Right renal cortex interstitium (tissue), 3 donors: ENCODE measurements at regions not wholly inside any gene's neighbourhood (a gene's known extent, or its start where the extent isn't known, plus 50 kb on each side); places are given as distances from the start of the nearest gene placed in this dataset.
A peak's percentile ranks its signal among the peaks of the same experiment; 100 is the strongest.

Source experiments
- DNase-seq, 3 donors: peaks; one replicate each; pipeline ENCODE4 v3.0.0-alpha.2; 2013; ENCODE audit warnings: low read depth in 3 of 3, low spot score in 2 of 3

DNA sequence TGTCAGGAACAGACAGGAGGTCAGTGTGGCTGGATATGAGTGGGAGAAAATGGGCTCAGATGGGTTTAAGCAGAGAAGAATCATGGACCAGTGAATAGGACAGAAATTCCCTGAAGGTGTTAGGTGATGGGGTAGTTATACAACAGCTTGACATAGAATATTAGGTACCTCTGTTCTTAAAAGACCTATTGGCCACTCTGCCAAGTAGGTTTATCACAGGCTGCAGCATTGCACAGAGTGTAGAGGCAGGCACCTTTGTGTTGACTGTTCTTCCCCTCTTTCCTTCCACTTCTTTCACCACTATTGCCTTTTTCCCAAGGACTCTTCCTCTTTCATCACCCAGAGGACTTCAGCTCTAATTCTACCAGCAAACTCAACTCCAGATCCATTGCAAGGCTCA lies 274.4 kb downstream of the CDCA7 start:
- DNase-seq = no peak

DNA sequence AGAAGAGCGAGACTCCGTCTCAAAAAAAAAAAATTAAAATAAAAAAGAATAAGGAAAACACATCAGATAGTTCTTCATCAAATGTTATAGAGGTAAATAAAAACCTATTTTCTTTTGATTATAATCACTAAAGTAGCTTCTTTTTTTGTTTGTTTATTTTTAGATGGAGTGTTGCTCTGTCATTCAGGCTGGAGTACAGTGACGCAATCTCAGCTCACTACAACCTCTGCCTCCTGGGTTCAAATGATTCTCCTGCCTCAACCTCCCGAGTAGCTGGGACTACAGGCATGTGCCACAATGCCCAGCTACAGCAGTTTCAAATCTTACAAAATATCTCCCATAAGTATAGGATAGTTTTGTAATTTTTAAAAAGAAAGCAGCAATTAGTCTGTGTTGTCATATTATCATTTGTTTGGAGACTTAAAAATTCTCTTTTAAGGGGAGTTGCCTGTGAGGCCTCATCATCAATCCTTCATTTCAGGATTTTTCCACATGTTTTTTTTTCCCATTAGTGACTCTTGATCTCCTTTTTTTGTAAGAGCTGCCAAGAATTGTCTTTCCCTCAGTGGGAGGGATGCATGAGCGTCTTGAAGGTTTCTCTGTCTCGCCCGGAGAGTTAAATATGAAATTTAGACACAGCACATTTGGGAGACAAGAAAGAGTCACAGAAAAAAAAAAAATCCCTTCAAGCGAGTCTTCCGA lies 275.9 kb downstream of the CDCA7 start:
- DNase-seq = no peak

DNA sequence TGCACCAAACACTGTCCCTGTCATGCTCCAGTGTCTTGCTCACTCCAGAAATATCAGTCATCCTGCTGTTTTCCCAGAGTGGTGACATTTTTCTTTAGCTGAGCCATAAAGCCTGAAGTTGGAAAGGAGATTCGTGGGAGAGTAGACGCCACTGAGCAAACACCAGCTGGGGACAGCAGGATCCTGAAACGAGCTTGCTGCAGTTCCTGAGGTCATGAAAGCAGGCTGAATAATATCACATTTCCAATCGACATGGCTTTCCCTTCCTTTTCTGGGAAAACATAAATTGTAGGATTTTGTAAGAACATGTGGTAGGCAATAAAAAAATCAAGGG lies 276.4 kb downstream of the CDCA7 start:
- peak; percentile 70 to 76 (median 74) for DNase-seq

DNA sequence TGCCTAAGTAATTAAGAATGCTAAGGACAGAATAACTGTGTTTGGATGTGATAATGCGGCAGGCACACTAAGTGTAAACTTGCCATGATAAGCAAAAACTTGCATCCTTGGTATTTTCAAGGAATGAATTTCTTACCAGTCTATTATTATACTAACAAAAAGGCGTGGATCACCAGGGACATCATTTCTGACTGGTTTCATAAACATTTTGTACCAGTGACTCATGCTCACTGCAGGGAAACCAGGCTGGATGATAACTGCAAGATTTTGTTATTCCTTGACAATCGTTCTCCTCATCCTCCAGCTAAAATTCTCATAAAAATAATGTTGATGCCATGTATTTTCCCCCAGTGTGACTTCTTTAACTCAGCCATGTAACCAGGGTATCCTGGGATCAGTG lies 289.5 kb downstream of the CDCA7 start:
- no peak for DNase-seq

DNA sequence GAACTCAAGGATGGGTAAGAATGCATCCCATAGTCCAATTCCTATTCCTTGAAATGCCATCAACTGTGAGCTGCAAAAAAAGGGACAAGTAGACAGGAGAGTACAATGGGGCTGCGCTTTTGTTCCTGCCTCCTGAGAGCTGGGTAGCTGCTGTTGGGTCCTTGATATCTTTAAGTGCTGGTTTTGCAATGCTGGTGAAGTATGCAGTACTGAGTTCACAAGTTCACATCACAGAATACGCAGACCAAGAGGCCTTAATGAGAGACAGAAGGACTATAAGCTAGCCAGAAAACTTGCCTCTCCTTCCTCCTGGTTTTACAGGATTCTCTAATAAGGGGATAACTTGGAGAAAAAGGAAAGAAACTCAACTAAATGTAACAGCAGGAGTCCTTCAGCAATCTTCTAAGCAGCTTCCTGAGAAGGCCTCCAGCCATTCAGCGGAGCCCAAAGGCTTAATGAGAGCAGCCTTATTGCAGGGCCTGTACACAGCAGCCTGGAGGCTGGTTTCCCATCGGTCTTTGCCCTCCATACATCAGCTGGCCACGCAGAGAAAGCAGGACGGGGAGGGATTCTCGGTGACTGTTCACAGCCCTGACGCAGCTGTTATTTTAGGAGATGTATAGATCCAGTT lies 293.1 kb downstream of the CDCA7 start:
- DNase-seq = no peak

DNA sequence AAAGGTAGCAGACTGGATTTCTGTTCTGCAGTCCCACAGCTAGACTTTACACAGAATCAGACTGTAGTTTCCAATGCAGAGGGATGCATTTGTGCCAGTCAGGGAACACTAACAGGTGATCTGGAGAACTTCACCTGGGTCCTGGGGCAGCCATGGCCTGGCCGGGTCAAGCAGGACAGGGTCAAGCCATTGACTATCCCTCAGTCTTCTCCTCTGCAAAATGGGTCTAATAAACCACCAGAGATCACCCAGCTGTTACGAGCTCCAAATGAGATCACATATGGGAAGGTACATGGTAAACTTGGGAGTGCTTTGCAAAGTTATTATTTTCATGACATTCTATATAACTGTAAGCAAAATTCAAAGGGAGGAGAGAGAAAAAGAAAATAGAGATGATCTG lies 294.1 kb downstream of the CDCA7 start:
- DNase-seq = no peak

DNA sequence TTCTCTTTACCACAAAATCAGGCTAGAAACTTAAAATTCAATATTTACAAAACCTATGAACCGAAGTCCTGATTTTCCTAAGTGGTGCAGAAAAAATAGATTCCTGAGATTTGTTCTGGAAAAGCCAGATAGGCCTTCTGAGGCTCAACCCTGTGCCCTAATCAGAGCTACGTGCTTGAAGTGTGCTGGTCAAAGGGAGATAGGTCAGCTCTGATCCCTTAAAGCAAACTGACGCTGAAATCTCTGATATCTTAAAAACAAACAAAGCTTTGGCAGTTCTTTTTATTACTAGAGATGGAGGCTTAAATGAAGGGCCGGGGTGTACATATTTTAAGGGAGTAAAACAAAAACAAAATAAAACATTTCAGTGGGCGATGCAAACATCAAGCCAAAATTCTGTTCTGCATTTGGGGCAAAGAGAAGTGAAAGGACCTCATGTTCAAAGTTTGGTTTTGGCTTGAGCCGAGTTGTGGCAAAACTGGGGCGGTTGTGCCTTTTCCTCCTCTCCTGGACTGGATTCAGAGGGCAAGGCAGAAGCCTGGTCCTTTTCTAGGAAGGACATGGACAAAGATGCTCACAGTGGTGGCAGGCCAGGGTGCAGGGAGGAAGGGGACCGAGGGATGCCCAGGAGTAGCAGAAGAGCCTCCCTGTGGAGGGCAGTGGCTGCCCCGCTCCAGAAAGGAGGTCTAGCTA lies 295.0 kb downstream of the CDCA7 start:
- no peak for DNase-seq

DNA sequence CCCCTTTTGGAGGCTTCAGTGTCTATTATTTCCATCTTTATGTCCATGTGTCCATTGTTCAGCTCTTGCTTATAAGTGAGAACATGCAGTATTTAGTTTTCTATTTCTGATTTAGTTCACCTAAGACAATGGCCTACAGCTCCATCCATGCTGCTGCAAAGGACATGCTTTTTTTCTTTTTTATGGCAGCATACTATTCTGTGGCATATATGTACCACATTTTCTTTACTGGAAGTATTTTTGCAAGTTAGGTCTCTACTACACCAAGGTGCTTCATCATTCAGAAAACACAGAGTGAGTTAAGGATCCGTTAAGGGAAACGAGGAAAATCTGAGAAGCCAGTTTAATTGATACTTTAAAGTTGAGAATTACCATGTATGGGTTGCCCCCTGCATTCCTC lies 297.2 kb downstream of the CDCA7 start:
- DNase-seq = no peak

DNA sequence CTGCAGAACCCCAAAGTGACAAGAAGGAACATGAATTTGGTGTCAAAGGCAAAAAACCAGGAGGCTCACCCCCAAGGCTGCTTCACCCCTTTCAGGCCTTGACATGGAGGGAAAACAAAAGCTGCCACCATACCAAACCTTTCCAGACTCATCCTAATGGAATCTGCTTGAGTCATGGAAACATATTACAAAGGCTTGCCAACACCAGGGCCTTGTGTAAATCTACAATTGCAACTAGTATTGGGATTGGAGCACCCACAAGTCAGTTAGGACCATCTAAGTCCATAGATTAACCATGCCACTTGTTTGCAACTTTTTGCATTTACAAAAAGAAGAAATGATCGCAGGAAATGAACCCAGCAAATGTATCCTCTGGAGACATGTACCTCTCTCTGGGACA lies 297.6 kb downstream of the CDCA7 start:
- no peak for DNase-seq

DNA sequence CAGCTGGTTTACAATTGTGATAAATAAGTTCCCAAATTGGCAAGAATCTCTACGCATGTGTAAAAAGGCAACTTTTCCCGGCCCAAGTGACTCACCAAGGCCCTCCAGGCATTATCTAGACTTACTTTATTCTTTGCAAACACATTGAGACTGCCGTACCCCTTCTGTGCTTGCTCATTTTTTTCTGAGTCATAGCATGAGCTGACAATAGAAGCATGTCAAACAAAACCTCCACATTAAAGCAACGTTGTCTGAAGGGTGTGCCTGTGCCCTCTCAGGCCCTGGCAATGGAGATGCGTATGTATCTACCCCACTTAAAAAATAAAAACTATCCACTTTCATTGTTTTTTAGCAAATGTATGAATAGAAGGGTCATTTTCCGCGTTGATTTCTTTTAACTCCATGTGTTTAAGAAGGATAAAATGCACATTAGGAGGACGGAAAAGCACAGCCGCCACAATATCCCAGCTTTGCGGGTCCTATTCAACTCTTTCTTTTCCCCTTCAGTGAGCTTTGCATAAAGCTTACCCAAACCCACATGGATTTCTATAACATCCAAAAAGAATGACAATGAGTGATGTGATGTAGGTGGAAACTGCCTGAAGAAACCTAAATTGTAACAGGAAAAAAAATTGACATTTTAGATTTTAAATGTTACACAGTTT lies 298.2 kb downstream of the CDCA7 start:
- no peak for DNase-seq

DNA sequence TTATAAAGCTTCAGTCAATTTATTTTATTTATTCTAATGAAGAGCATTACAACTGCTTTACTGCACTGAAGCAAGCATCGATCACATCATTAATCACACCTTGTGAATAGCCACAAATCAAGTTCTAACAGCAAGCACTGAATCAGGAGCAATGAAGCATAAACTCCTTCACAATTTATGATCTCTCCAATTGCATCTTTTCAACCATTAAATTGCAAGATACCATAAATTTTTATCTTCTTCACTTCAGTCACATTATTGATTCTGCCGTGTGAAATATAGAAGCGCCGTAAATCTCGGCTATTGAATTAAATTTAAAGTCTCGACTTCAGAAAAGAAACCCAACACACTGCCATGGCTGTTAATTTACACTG lies 298.7 kb downstream of the CDCA7 start:
- DNase-seq = no peak

DNA sequence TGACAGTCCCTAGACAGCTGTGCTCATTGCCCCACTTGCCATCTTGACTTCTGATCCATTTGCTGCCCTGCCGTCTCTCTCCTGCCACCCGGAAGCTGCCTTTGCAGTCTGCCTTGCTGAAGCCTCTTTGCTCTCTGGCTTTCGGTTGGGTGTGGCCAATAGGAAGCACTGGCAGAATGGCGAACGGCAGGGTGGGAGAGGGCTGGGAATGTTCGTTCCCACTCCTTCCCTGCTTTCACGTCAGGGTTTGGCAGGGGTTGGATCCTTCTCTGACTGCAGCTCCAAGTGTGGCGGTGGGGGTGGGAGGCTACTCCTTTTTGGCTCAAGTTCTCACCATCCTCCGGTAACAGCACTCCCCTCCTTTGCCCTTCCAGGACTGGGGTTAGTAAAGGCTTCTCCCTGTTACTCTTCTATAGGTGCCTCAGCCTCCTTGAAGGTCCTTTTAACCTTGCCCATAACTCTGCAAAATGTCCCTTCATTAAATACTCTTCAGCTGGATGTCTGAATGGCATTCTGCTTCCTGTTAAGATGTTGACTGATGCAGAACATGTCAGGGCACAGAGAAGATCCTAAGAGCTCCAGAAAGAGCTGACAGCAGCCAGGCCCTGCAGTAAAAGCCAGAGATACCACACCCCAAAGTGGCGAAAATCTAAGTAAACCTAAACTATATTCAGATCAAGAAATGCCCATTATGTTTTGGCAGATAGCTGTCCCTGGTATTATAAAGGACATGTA lies 299.7 kb downstream of the CDCA7 start:
- DNase-seq = no peak

DNA sequence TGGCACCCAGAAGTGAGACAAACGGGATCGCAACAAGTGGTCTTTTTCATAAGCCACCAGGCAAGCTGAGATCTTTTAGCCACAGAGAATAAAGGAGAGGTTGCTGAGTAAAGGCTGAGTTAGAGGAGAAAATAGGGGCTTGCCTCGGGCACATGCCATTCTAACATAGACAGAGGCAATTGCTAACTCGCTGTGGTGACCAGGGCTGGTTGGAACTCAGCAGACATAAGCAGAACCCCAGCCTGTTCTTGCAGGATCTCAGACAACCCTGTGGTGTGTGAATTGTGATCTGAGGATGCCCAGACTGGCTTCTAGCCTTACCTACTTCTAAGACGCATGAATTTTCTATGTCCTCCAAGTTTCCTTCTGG lies 300.2 kb downstream of the CDCA7 start:
- no peak for DNase-seq

DNA sequence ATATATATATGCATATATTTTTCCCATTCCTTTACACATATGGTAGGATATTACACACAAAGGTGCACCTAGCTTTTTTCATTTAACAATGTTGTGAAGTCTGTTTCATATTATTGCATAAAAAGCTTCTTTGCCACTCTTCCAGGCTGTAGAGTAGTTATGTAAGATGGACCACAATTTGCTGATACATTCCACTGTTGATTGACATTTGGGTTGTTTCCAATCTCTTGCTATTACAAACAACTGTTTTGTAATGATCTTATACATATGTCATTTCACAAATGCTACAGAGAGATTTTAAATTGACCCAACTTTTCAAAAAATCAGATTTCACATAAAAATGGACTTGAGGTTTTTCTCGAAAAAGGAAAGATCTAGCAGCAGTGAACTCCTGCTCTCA lies 301.4 kb downstream of the CDCA7 start:
- DNase-seq = no peak

DNA sequence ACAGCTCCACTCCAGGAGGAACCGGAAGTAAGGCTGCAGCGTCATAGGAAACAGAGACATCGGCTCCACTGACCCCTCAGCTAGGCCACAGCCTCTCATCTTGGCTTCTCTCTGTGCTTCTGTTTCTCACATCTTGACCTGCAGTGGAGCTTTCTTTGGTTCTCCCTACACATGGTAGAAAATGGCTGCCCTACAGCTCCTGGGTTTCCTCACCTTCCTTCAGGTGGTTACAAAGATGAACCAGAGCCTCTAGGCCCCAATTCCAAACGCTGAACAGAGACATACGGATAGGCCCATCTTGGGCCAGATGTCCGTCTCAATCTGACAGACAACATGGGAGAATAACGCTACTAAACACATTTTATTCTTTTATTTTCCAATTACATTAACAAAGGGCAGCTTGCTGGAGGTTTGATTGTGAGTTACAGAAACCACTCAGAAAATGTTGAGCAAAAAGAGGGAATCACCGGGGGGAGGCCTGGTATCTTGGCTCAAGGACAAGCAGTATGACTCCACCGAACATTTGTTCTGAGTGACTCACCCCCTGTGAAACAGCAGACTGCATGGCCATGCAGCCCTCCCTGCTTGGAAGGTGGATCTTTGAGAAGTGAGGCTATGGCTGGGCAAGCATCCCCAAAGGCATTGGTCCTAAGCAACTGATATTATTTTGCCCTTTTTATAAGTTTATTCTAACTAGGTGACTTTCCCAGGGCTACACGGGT lies 303.5 kb downstream of the CDCA7 start:
- DNase-seq = no peak

DNA sequence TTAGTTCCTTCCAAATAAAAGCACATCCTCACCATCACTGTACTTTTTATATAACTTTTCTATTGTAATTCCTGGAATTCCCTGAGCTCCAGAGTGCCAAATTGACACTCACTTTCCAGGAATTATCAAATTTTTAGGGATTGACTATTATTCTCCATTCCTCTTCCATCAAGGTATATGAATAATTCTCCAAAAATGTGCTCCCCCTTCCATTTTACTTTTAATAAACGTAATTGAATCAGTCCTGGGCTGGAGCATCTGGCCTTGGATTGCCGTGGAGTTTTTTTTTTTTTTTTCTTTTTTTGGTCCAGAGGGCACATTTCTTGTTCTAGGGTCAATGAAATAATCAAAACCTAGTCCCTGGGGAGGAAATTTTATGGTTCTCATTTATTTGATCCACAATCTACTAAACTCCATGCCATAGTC lies 304.3 kb downstream of the CDCA7 start:
- no peak for DNase-seq

DNA sequence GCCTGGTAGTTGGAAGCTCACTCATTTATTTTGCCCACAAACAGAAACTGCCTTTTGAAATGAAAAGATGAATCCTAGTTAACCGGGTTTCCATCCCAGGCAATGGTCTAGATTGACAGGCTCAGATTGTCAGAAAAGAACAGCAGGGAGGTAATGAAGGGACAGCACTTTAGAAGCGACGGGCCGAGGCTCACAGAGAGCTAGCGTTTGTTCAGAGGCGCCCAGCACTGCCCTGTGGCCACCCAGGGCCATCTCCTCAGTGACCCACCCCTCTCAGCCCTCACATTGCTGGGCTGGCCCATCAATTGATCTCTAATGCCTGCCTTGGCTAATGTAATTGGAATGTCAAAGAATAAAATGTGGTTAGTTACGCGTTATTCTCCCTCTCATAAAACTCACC lies 304.8 kb downstream of the CDCA7 start:
- no peak for DNase-seq

DNA sequence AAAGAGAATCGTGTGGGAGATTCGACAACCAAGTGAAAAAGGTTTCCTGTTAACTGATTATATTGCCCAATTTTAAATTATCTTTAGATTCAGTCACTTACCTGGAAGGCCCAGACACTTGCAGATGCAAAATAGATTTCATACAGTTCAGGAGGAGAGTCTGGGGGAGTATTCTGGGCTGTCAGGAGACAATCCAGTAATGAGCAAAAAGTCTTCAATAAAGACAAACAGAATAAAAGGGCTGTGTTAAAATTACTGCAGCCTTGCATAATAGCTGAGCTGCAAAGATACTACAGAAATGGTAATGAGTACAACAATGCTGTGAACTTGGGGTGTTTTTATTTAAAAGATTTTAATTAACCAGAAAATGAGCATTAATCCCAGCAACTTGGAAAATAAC lies 303.6 kb downstream of the SP3 start:
- DNase-seq = no peak

DNA sequence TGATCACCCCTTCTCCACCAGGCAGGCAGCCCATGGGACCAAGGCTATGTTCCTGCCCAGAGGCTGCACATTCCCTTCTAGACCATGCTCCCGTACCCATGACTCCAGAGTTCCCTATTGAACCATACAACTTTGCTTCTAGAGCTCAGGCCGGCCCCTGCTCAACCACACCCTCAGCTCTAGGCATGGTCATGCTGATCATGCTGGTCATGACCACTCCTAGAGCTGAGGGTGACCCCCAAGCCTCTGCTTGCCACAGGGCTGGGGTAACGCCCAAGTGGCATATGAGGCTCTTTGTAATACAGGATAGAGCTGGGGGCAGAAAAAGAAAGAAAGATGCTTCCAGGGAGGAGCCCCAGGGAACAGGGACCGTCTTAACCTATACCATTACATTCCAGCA lies 301.8 kb downstream of the SP3 start:
- DNase-seq = no peak

DNA sequence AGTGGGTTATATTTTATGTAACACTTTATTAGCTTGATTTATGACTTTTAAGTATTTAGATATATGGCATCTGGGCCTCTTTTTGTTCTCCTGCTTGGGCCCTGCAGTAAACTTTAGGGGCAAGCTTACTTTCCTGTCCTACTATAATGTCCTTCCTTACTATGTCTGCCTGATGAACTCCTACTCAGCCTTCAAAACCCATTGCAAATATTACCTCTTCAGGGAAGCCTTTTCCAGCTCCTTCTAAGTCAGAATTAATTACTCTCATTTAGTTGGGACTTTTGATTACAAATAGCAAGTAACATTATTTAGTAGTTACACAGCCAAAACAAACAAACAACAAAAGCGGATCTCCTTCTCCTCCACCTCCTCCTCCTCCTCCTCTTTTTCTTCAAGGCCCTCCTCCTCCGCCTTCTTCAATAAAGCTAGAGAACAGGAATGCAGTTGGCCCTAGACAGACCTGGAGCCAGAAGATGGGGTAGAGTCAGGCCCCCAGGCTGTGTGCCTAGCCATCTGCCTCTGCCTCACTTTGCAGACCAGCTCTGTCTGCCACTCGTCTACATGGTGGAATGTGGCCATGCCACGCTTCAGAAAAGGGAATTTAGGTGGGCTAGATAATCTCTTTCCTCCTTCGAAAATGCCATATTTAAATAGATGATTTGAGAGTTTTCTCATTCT lies 301.2 kb downstream of the SP3 start:
- DNase-seq = no peak
